Astrocyte of the cerebellum (primary cell): ENCODE measurements at regions not wholly inside any gene's neighbourhood (a gene's known extent, or its start where the extent isn't known, plus 50 kb on each side); places are given as distances from the start of the nearest gene placed in this dataset.

Experiments used
- DNase-seq: peaks from one replicate; pipeline ENCODE4 v3.0.0-alpha.2; 2011; ENCODE audit warnings: low read depth
- H3K4me3 ChIP-seq: 2 replicates; pipeline ENCODE4 v1.5.1; 2011; ENCODE audit warnings: mild to moderate bottlenecking, low read depth, low read length, moderate library complexity
- in situ Hi-C: cut with HindIII; loops from 2 replicates; pipeline ENCODE4 v1.10.0; 2017; ENCODE audit warnings: low sequenced_read_pairs
- TF ChIP-seq, protein P1 (sequence below): IDR thresholded peaks from 2 replicates; pipeline ENCODE4 v1.5.1; 2012; ENCODE audit warnings: low read length, low read depth, moderate library complexity, mild to moderate bottlenecking; ENCODE audit errors: missing control alignments

DNA sequence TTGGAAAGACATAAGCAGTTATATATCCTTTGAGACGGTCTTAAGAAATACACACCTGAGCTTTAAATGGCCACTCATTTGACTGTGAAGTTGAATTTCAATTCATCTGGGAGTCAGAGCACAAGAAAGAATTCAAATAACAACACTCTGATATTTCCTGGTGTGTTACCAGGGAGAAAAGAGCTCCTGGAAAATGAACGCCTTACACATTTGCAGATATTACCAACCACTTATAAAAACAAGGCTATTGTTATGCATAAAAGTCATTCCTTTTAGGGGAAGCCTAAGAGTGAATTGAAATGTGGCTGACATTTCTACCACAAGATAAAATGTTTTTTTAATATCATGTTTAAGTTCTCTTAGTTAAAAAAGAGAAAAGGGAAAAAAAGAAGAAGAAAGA, 229.2 kb upstream of the PLEKHG7 start:
- H3K4me3 ChIP-seq, result no peak overlapping the region
- TF ChIP-seq, protein P1, sequence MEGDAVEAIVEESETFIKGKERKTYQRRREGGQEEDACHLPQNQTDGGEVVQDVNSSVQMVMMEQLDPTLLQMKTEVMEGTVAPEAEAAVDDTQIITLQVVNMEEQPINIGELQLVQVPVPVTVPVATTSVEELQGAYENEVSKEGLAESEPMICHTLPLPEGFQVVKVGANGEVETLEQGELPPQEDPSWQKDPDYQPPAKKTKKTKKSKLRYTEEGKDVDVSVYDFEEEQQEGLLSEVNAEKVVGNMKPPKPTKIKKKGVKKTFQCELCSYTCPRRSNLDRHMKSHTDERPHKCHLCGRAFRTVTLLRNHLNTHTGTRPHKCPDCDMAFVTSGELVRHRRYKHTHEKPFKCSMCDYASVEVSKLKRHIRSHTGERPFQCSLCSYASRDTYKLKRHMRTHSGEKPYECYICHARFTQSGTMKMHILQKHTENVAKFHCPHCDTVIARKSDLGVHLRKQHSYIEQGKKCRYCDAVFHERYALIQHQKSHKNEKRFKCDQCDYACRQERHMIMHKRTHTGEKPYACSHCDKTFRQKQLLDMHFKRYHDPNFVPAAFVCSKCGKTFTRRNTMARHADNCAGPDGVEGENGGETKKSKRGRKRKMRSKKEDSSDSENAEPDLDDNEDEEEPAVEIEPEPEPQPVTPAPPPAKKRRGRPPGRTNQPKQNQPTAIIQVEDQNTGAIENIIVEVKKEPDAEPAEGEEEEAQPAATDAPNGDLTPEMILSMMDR, result no peak
- in situ Hi-C loops, result no loop called here
- no peak for DNase-seq

DNA sequence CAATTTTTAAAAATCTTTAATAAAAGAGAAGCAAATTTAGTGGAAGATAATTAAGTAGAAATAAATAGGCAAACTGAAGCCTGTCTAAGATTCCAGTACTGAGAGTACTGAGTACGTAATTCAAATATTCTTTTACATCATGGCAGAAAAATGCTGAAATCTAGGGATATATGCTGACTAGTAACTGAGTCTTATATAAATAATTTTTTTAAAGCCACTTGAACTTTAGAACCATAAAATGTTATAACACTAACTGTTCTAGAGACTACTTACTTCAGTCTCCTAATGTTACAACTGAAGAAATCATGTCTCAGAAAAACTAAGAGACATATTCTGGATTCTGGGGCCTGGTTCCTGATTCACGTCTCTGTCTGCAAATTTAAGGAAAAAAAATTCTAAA, 230.6 kb upstream of the PLEKHG7 start:
- TF ChIP-seq, protein P1, result no peak
- DNase-seq, result no peak
- in situ Hi-C loops, result no loop called here
- no peak overlapping the region for H3K4me3 ChIP-seq

DNA sequence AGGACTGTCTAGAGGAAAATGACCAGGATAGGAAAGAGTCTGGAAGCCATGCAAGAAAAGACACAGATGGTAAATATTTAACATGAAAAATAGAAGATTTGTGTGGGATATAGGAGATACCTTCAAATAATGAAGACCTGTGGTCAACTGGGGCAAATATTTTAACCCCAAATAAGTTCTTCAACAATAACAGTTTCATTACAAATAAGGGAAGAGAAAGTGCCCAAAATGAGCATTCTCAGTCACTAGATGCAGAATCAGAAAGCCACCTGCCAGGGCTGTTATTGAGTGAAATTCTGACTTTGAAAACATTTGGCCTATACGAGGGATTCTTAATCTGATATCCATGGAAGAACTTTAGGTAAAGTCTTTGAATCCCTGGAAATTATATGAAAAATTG, 231.2 kb upstream of the PLEKHG7 start:
- no peak for DNase-seq
- TF ChIP-seq, protein P1, result no peak
- H3K4me3 ChIP-seq, result no peak overlapping the region
- in situ Hi-C loops, result no loop called here

DNA sequence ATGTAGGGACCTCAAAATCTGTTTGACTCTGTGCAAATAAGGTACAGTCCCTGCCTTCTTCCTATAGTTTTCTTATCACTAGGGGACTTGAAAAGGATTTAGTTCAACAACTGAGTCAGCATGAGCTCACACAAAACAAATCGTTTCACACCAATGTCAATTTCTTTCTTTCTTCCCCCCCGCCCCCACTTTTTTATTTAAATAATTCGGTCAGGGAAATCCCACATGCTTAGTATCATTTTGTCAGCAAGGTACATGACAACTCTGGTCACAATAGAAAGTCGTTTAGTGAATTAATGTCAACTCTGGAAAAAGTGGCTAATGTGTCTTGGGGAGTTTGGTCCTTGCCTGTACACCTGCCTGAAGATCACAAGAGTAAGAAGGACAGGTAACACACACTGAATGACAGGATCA, 232.2 kb upstream of the PLEKHG7 start:
- in situ Hi-C loops, result no loop called here
- no peak for DNase-seq
- TF ChIP-seq, protein P1, result no peak
- H3K4me3 ChIP-seq, result no peak overlapping the region

DNA sequence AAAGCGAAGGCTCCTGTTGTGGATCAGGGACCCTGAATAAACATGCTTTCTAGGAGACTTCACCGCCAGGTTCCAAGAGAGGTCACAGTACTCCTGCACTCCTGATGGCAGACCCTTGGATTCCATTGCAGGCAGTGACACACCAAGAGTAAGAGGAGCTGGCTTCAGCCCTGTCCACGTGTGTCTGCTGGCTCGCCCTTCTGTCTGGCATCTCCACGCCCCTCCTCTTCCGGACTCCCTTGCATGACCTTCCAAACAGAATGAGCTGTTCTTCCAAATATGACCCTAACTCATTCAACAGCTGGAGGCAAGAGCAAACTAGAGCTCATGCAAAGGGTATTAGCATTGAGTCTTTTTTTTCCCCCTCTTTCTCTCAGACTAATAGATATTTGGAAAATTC, 233.0 kb upstream of the PLEKHG7 start:
- no peak for DNase-seq
- no peak overlapping the region for H3K4me3 ChIP-seq
- TF ChIP-seq, protein P1, result no peak
- in situ Hi-C loops, result no loop called here

DNA sequence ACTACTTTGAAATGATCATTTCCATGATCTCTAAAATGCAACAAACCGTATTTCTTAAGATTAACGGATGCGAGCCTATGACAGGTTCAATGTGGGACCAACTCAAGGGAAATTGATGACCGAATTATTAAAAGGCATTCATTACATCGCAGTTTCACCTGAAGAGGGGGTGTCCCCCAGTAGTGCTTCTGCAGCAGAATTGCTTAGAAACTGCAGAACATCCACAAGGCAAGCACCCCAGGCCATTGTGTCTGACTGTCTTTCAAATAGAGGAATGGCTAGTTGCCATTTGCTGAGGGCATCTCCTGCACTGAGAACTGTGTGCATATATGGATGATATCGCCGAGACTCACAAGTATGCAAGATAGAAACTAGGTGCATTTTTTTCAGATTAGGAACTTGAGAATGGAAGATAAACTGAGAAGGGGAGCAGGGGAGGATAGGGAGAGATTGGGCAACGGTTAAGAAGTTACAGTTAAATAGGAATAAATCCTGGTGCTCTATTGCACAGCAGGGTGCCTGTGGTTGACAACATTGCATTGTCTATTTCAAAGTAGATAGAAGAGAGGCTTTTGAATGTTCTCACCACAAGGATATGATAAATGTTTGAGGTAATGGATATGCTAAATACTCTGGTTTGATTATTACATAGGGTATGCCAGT, 234.3 kb upstream of the PLEKHG7 start:
- TF ChIP-seq, protein P1, result no peak
- peak; percentile 16 for DNase-seq
- no peak overlapping the region for H3K4me3 ChIP-seq
- in situ Hi-C loops, result no loop called here

DNA sequence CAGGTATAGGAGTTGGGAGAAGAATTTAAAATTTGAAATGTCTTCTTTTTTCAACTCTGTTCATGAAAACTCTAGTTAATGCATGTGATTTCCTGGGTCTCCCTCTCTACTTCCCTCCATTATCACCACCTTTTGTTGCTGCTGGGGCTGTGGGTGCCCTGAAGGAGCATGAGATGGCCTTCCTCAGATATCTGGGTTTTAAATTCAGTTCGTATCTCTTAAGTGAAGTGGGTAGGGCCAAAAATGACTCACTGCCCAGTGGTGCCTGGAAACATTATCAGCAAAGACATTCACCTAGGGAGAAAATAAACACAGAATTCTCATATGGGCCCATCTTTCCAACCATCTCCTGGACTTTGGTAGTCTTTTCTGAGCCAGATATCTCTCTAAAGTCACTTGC, 234.9 kb upstream of the PLEKHG7 start:
- H3K4me3 ChIP-seq, result no peak overlapping the region
- TF ChIP-seq, protein P1, result no peak
- no peak for DNase-seq
- in situ Hi-C loops, result no loop called here
